Iris pigment epithelial cell (primary cell): ENCODE measurements at regions not wholly inside any gene's neighbourhood (a gene's known extent, or its start where the extent isn't known, plus 50 kb on each side); places are given as distances from the start of the nearest gene placed in this dataset.

Source experiments
- DNase-seq: peaks from one replicate; pipeline ENCODE4 v3.0.0-alpha.2; 2011; ENCODE audit warnings: low read depth

DNA sequence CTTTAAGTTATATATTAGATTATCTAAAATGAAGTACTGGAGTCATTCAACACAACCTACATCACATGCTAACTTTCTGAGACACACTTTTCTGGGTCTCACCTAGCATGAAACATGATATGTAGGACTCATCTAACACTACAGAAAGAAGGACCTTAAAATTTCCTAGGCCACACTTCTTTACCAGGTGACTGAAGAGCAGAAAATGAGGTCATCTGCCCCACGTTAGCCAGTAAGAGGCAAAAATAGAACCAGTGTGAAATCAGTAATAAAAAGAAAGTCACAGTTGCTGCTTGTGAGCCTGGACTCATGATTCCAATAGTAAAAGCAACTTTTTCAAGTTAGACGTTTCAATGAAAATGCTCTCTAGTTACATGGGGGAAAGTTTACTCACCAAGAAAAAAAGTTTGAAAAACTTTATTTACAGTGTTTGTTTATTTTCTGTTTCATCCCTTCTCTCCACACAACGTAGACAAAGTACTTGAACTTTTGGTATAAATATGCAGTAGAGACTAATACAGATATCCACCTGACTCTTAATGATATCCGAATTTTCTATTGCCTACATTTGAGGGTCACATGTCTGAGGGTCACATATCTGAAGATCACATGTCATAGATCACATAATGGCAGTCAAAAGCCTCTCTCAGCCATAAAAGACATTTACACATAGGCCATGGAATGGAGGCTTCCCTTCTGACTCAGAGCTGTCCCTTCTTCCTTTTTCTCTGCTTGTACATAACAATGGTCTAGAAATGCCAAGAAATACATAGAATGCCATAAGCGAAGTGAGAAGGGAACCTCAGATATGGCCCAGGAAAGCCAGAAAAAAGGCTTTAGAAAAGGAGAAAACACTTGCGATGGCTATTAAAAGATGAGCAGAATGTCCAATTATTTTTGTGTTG, 362.9 kb downstream of the ZEB2 start:
- DNase-seq, result no peak

DNA sequence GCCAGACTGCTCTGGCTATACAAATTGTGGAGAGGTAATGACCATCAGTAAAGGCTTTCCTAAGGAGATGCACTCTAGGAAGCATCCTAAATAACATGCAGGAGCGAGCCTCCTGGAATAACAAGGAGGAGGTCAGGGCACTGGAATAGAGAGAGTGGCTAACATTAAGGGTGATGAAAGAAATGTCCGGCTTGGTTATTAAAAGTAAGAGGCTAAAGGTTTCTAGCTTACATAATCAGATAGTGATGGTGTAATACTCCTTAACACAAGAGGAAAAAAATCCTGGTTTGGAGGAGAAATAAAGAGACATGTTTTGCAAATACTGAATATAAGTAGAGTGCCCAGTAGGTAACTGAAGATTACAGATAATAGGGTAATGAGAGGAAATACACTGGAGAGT, 365.7 kb downstream of the ZEB2 start:
- DNase-seq, result peak; percentile 22

DNA sequence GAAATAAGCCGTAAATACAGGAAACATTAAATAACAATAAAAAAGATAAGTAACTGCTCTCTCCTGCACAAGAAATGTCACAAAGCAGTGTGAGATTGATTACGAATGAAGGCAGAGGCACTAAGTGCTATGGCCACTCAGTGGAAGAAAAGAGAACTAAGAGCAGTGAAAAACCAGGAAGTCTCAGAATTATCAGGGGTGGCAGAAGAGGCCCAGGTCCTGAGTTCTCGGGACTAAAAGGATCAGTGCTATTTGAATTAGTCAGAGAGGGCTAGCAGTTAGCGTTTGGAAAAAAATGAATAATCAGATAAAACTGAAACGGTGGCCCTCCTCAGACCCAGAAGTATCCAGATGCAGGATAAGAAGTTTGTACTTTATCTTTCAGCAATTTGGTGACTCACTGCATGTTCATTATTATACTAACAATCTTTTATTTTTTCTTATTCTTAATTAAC, 367.1 kb downstream of the ZEB2 start:
- DNase-seq, result peak; percentile 61

DNA sequence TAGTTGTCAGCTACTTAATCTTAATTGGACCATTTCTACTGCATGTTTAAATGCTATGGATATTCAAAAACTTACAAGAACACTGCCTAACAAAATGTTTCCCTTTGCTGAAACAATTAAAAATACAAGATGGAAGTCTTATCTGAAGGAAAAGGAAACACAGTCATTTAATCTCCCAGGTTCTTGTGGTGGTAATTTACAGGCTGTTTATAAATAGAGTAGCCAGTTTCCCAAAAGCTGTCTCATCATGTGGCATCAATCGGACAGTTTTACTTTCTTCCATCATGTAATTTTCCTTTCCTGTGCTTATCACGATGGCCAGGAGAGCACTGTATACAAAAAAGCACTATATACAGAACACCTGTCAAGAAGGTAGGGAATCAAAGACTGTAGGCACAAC, 368.1 kb downstream of the ZEB2 start:
- DNase-seq, result no peak

DNA sequence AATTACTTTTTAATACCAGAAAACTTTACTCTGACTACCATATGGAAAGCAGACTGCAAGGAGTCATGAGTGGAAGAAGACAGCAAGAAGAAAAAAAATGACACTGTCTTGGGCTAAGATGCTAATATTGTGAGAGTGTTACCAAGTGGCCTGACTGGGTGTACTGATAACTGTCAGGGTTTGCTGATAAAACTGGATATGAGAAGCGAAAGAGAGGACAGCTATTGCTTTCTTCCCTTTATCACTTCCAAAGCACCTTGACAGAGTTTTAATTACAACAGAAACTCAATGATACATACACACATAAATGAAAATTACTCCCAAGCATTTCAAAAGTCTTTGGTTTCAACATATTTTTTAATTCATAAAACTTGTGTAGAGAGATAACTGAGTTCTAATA, 368.5 kb downstream of the ZEB2 start:
- no peak for DNase-seq

DNA sequence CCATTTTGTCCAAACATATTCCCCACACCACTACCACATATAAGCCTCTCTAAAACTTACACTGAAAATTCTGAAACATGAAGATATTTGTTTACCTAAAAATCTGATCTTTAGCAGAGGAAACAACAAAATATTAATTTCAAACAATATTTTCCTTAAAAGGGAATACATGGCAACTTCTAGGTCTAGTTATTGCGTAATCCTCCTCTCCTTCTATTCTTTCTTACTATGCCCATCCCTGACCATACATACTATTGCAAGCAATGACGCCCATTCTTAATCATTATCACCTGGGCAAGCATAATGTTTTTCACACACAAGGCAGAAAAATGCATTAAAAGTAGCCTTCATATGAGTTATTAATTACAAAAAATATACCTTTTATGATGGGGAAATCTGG, 372.6 kb downstream of the ZEB2 start:
- DNase-seq, result no peak

DNA sequence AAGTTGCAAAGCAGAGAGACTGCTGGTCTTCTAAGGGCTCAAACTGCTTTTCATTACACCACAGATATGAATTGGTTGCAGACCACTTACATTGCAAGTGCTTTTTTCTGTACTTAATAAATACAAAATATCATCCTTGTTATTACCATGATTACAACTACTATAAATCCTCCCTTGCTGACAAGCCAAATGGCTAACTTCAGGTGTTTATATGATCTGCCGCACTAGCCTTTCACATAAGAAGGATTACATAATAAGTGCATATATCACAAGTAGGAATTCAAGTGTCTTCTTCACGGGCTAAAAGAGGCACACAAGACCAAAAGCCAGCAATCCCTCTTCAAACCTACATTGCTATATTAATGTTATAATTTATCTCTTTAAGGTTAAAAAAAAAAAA, 373.0 kb downstream of the ZEB2 start:
- no peak for DNase-seq

DNA sequence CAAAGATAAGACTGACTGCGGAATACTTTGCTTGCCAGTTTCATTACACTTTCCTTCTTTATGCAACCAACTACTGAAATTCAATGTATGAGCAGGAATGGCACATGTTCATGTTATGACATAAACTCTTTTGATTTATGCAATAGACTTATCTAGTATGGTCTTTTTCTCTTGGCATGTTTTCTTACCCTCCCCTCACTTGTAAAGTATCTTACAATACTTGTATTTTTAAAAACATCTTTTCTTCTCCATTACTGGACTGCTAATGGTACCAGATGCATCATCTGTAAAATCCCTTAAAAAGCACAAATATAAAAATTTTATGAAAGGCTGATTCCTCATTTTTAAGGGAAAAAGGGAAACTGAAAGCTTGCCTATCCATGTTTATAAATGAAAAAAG, 373.8 kb downstream of the ZEB2 start:
- DNase-seq, result no peak

DNA sequence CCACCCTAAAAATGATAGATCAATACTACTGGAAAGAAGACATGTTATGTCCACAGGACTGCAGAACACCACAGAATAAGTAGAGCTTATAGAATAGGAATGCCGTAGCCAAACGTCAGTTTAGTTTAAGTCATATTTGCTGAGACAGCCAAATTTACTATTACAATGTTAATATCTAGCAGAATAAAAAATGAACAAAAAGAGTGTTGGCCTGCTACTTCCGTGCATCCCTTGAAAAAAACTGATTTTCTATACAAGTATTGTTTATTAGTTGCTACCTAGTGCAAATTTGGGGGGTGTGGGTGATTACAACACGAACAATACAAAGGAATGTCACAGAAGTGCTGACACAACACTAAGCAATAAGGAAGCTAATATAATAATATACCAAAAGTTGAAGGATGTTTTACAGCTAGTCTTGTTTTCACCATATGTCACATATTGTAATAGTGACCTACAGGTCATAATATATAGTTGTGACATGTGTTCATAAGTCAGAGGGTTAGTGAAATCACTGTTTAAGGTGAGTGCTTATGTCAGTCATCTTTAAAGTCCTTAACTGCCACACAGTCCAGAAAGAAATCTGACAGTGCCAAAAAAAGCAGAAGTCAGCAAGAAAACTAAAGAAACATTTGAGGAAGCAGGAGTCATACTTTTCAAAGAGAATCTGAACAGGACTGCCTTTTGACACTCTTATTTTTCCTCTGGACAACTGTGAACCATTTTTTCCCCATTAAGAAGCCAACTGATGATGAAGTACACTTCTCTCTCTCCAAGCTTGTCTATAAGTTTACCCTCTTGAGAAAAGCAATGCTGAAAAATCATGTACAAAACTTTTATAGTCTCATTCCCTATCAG, 376.4 kb downstream of the ZEB2 start:
- no peak for DNase-seq

DNA sequence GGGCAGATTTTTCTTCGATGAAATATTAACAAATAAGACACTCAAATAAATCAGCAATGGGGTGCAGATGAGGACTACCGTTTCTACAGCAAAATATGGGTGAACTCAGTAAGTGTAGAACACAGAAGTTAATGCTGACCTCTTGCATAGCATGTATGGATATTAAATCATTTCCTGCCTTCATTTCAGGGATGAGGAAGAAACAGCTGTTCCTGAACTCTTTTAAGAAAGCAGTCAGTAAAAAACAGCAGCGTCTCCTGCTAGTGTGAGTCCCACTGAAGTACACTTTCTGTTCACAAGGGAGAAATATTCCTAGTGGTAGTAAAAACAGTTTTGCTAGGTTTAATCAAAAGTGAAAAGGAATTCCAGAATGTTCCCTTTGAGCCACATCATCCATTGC, 379.0 kb downstream of the ZEB2 start:
- DNase-seq, result no peak

DNA sequence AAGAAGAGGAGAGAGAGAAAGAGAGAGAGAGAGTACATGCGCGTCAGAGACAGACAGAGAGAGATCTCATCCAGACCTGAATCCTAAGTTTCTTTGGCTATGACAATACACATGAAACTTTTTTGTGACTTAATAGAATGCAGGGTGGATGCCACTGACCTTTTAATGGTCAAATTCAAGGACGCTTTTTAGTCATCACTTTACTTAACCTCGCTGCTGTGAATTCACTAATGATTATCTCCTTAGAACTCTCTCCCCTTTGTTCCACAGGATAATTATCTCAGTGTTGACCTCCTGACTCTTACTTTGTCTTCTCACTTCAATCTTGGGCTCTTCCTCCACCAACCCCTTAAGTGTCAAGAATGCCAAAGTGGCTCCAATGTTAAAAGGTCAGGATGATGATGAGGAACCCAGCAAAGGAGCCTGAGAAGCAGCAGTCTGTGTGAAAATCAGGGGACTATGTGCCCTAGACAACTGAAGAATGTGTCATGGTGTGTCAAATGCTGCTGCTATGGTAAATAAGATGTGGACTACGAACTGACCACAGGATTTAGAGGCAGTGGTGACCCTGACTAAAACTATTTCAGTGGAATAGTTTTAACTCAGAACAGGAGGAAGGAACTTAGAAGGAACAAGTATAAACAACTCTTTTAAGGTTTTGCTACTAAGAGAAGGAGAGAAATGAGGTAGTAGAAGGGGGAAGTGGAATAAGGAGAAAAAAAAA, 382.1 kb downstream of the ZEB2 start:
- DNase-seq, result peak; percentile 79

DNA sequence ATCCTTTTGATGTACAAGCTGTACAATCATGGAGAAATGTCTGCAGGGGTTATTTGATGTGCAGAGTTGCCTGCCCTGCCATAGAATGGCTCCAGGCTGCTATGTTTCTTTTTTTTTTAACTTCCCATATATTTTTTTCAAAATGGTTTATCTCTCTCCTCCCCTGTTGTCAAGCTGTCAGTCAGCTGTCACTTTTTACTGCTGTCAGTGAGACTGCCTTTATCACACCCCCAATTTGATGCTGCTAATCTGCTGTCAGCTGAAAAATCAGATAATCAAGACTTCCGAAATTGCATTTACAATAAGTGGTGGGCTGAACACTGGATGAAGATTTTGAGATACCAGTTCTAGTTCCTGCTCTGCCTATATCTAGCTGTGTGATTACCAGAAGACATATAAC, 382.6 kb downstream of the ZEB2 start:
- DNase-seq, result no peak

DNA sequence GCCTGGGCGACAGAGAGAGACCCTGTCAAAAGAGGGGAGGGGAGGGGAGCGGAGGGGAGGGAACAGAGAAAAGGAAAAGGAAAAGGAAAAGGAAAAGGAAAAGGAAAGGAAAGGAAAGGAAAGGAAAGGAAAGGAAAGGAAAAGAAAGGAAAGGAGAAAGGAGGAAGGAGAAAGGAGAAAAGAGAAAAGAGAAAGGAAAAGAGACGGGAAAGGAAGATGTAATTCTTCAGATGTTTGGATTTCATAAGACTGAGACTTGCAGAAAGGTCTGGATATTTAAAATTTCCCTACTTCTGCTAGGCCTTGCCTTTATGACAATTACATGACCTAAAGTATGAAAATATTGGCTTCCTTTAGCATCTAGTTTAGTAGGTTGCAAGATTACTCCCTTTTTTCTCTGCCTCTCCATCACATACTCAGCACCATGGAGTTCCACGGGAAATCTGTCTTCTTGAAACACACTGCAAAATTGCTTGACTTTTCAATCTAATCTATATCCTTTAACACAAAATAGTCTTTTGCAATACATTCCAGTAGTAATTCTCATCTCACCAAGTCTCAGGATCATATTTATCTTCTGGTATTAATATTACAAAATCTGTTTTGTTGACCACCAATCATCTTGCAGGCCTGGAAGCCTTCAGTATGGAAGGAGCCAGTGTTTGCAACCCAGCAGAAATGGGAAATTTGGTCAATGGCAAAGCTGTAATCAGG, 383.5 kb downstream of the ZEB2 start:
- DNase-seq, result peak; percentile 43

DNA sequence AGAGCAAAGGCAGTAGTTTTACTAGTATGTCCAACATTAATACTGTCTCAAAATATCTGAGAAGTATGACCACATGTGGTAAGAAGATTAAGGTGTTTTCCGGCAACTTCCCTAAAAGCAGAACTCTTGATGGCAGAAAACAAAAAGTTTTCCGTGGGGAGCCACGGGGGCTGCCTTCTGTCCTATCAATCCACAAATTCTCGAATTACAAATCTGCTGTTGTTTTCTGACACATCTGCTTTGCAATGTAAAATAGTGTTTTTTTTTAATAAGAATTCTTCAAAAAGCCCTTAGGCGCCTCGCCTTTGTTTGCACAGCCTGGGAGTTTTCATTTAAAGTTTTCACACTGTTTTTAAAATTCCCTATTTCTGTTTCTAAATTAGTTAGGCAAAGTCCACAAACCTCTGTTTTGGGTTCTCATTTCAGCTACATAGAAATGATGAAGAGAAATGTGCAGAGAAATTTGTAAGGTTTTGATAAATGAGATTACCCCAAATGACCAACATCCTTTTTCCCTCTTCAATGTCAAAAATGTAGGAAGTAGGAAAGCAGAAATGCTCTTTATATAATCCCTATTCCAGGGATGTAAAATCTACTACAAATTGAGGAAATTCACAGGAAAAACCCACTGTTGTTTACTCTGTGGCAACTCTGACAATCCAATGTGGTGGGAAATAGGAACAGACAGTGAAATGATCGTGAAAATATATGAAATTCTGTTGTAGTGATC, 385.8 kb downstream of the ZEB2 start:
- no peak for DNase-seq

DNA sequence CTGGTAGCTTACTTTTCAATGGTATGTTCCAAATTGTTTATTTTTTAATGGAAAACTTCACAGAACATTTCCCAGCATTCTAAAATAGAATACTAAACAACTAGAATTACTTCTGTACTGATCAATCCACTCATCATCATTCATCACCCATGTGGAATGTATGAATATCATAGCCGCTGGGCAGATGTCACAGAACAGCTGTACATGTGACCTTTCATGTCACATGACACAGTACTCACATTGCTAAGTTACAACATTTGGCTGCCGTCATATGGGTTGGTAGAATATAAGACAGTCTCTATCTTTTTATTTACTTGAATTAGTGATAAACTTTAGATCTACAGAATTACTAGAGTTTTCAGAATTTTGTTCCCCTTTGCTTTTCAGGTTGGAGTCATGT, 387.6 kb downstream of the ZEB2 start:
- DNase-seq, result peak; percentile 83

DNA sequence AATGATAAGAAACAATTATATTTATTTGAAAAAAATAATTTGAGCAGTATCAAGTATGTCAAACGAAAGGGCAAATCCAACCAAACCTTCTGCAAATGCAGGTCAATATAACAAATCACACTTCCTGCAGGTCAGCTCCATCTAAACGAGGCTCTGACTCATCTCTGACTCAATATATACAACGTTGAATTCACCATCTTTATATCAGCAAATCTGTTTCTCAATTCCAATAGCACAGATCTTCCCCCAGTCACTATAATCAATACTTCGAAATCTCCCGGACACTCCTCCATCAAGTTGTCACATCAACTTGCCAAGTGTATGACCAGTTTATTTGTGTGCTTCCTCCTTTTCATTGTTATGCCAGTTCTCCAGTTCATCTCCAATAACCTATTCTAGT, 388.9 kb downstream of the ZEB2 start:
- DNase-seq, result peak; percentile 77

DNA sequence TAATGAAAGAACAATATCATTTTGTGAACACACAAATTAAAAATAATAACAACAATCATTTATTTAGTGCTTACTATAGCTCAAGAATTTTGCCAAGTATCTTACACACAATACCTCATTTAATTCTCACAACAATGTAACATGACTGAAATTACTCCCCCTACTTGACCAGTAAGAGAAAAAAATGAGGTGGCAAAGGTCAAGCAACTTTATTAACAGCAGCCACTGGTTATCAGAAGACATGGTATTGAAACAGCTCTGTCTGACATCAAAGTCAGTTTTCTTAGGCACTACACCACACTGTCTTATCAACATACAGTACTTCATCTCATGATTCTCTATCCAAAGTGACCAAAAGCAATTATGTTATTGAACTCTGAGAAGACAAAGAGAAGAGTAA, 389.4 kb downstream of the ZEB2 start:
- no peak for DNase-seq

DNA sequence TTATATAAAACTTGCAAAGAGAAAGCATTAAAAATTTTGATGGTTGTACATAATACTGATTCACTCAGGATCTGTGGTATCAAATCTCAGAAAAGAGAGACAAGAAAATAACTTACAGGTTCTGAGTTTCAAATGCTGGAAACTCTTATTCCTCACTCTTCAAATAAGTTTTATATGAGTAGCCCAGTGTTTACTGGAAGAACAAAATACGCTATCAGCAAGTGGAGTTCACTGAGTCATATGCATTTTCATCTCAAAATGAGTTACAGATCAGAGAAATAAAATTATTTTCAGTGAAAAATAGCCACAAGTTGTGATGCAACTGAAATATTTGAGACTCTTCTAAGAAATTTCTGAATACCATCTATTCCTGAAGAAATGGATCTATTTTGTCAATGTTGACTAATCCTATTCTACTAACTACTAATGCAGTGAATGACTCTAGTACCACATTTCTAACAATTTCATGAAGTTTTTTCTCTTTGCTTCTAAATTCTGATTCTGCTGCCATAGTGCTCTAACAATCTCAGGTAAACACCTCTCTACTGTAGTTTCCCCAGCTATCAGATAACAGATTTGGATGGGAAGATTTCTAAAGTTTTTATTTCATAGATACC, 391.7 kb downstream of the ZEB2 start:
- peak; percentile 47 for DNase-seq

DNA sequence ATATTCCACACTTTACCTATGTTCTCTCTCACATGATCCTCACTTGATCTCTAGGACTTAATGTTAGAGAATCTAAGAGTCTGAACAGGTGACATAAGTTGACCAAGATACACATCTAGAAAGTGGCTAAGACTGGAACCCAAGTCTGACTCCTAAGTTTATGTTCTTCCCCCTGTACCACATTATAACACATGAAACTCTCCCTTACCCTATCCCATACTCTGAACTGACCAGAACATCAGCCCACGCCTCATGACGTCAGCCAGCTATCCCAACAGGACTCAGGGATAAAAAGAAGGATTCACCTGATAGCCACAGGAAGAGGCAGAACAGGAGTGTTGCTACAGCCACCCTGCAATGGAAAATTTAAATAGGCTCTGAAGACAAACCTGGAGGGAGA, 392.2 kb downstream of the ZEB2 start:
- DNase-seq, result no peak

DNA sequence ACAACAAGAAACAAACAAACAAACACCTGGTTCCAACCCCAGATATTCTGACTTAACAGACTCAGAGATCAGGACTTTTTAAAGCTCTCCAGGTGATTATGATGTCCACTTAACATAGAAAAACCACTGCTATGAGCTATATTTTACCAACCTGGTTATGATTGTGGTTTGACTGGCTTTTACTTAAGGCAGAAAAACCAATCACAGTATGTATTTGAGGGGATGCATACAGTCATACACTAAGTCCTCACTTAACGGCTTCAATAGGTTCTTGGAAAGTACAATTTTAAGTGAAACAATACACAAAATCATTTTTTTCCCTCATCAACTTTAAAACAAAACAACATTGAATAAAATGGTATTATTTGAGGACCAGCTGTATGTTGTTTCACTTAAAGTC, 393.6 kb downstream of the ZEB2 start:
- DNase-seq, result no peak

DNA sequence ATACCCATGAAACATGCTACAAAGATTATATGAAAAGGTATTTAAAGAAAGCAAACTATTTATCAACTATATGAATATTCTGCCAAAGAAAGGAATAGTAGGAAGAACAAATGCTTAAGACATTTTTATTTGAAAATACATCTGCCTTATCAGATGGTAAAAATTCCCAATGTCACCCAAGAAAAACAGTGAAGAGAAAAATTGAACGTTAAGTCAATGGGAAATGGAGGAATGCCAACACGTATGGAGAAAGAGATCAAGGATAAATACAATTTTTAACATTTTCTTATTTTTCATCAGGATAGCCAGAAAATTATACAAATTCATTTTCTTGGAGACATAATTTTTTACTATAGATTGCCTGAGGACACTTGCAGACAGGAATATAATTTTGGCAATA, 394.2 kb downstream of the ZEB2 start:
- DNase-seq, result no peak
